ENCODE measurements at regions not wholly inside any gene's neighbourhood (a gene's known extent, or its start where the extent isn't known, plus 50 kb on each side); places are given as distances from the start of the nearest gene placed in this dataset.

DNA sequence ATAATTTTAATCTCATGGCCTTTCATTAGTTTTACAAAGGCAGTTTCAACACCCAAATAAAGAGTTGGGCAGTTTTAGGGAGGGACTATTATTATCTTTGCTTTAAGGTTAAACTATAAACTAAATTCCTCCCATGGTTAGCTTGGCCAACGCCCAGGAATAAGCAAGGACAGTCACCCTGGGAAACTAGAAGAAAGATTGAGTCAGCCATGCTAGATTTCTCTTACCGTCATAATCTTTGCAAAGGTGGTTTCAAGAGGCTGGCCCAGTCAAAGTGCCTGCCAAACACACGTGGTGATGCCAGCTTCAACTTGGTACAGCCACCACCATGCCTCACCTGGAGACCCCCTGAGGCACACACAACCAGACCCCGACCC, 317.4 kb upstream of the SP8 start:
- Histone ChIP-seq H3K4me3 (no peak overlapping the region), H3K9ac (no peak overlapping the region), H2AFZ (replicated peaks) (no peak overlapping the region), H3K27me3 (no peaks in the 10 kb centered on the region), H3K36me3 (no peaks in the 10 kb centered on the region), H3K79me2 (ENCODE audit: low read depth) (no peaks in the 10 kb centered on the region), H4K20me1 (ENCODE audit: low read depth) (no peaks in the 10 kb centered on the region), H3K4me1 (no peaks in the 10 kb centered on the region), H3K4me2 (no peak overlapping the region), H3F3A (ENCODE audit: low read depth) (no peaks in the 10 kb centered on the region), H3K9me3 (ENCODE audit: low read depth) (no peaks in the 10 kb centered on the region), H3K27ac (no peak overlapping the region)
- no peak overlapping the region for H3K27ac Mint-ChIP-seq
- TF ChIP-seq, protein P1, sequence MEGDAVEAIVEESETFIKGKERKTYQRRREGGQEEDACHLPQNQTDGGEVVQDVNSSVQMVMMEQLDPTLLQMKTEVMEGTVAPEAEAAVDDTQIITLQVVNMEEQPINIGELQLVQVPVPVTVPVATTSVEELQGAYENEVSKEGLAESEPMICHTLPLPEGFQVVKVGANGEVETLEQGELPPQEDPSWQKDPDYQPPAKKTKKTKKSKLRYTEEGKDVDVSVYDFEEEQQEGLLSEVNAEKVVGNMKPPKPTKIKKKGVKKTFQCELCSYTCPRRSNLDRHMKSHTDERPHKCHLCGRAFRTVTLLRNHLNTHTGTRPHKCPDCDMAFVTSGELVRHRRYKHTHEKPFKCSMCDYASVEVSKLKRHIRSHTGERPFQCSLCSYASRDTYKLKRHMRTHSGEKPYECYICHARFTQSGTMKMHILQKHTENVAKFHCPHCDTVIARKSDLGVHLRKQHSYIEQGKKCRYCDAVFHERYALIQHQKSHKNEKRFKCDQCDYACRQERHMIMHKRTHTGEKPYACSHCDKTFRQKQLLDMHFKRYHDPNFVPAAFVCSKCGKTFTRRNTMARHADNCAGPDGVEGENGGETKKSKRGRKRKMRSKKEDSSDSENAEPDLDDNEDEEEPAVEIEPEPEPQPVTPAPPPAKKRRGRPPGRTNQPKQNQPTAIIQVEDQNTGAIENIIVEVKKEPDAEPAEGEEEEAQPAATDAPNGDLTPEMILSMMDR (IDR thresholded peaks at IDR 0.05), result no peak
- no peak for TF ChIP-seq EZH2phosphoT487 (IDR thresholded peaks at IDR 0.05)
- TF ChIP-seq EZH2 (IDR thresholded peaks at IDR 0.05), result no peak
- H3K36me3 Mint-ChIP-seq, result no peaks in the 10 kb centered on the region
- DNase-seq (ENCODE audit: low spot score), result no peak
- peaks cover 4% of the 10 kb centered on the region for H3K27me3 Mint-ChIP-seq (ENCODE audit: insufficient read depth, low read depth)
- H3K4me1 Mint-ChIP-seq, result no peaks in the 10 kb centered on the region
- H3K4me3 Mint-ChIP-seq, result no peak overlapping the region
- peaks cover 4% of the 10 kb centered on the region for H3K9me3 Mint-ChIP-seq

DNA sequence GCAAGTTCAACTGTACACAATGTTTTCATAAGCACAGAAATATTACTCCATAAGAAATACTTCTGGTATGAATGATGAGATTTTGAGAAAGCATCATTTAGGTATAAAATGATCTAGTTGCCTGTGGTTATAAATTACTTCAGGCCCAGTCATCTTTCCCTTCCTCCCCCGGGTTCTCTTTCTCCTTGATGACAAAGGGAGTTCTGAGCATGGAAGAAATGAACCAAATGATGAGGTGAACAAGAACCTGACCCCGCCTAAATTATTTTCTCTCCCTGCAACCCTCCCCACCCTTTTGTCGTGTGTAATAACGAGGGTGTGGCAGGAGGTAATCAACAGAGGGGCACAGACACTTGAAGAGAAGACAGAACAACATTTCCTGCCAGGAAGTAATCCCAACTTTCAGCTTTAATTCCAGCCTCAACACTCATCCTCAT, 319.6 kb upstream of the SP8 start:
- TF ChIP-seq EZH2phosphoT487 (IDR thresholded peaks at IDR 0.05) (no peak), EZH2 (IDR thresholded peaks at IDR 0.05) (no peak)
- TF ChIP-seq, protein P1 (IDR thresholded peaks at IDR 0.05), result no peak
- peaks cover 4% of the 10 kb centered on the region for H3K27me3 Mint-ChIP-seq (ENCODE audit: insufficient read depth, low read depth)
- no peak for DNase-seq (ENCODE audit: low spot score)
- H4K20me1 ChIP-seq (ENCODE audit: low read depth), result no peaks in the 10 kb centered on the region
- no peaks in the 10 kb centered on the region for H3K79me2 ChIP-seq (ENCODE audit: low read depth)
- no peaks in the 10 kb centered on the region for H3K4me1 Mint-ChIP-seq
- no peaks in the 10 kb centered on the region for H3K4me1 ChIP-seq
- H3K36me3 ChIP-seq, result no peaks in the 10 kb centered on the region
- no peak overlapping the region for H3K4me3 Mint-ChIP-seq
- no peaks in the 10 kb centered on the region for H3F3A ChIP-seq (ENCODE audit: low read depth)
- H3K4me2 ChIP-seq, result no peak overlapping the region
- no peak overlapping the region for H3K9ac ChIP-seq
- H3K9me3 Mint-ChIP-seq, result peaks cover 4% of the 10 kb centered on the region
- no peaks in the 10 kb centered on the region for H3K9me3 ChIP-seq (ENCODE audit: low read depth)
- H3K27ac Mint-ChIP-seq, result no peak overlapping the region
- H3K36me3 Mint-ChIP-seq, result no peaks in the 10 kb centered on the region
- H3K27ac ChIP-seq, result no peak overlapping the region
- no peak overlapping the region for H2AFZ ChIP-seq (replicated peaks)
- no peaks in the 10 kb centered on the region for H3K27me3 ChIP-seq
- no peak overlapping the region for H3K4me3 ChIP-seq

DNA sequence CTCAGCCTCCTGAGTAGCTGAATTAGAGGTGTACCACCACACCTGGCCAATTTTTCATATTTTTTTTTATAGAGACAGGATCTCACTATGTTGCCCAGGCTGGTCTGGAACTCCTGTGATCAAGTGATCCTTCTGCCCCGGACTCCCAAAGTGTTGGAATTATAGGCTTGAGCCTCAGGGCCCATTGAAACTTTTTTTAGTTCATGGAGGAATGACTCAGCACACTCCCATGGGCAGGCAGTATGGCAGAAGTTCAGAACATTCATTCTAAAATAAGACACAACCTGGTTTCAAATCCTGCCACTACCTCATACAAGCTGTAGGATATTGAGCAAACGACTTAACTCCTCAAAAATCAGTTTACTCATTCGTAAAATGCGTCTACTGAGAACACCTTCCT, 320.4 kb upstream of the SP8 start:
- no peak overlapping the region for H3K4me2 ChIP-seq
- H3K4me3 ChIP-seq, result no peak overlapping the region
- H2AFZ ChIP-seq (replicated peaks), result no peak overlapping the region
- peaks cover 5% of the 10 kb centered on the region for H3K4me1 ChIP-seq
- TF ChIP-seq EZH2phosphoT487 (IDR thresholded peaks at IDR 0.05), result no peak
- TF ChIP-seq, protein P1 (IDR thresholded peaks at IDR 0.05), result no peak
- TF ChIP-seq EZH2 (IDR thresholded peaks at IDR 0.05), result no peak
- H3K27ac Mint-ChIP-seq, result no peak overlapping the region
- no peak overlapping the region for H3K4me3 Mint-ChIP-seq
- H3K27me3 ChIP-seq, result no peaks in the 10 kb centered on the region
- H3K27ac ChIP-seq, result no peak overlapping the region
- no peaks in the 10 kb centered on the region for H3K4me1 Mint-ChIP-seq
- H3K9me3 ChIP-seq (ENCODE audit: low read depth), result no peaks in the 10 kb centered on the region
- no peaks in the 10 kb centered on the region for H3K36me3 ChIP-seq
- H3K9me3 Mint-ChIP-seq, result peaks cover 4% of the 10 kb centered on the region
- no peak for DNase-seq (ENCODE audit: low spot score)
- H3K9ac ChIP-seq, result no peak overlapping the region
- H3F3A ChIP-seq (ENCODE audit: low read depth), result no peaks in the 10 kb centered on the region
- H3K36me3 Mint-ChIP-seq, result no peaks in the 10 kb centered on the region
- peaks cover 2% of the 10 kb centered on the region for H3K27me3 Mint-ChIP-seq (ENCODE audit: insufficient read depth, low read depth)
- no peaks in the 10 kb centered on the region for H3K79me2 ChIP-seq (ENCODE audit: low read depth)
- H4K20me1 ChIP-seq (ENCODE audit: low read depth), result no peaks in the 10 kb centered on the region

Data from neural progenitor cell (in vitro differentiated cells).